H9 (cell line): ENCODE measurements at regions not wholly inside any gene's neighbourhood (a gene's known extent, or its start where the extent isn't known, plus 50 kb on each side); places are given as distances from the start of the nearest gene placed in this dataset.

Experiments used
- DNase-seq: peaks from one replicate; pipeline ENCODE4 v3.0.0-alpha.2; 2017
- H2AFZ ChIP-seq: one replicate; pipeline ENCODE4 v1.6.1; 2013; ENCODE audit warnings: mild to moderate bottlenecking, low read length, control low read depth, moderate library complexity
- H2AK5ac ChIP-seq: 2 replicates; pipeline ENCODE4 v1.6.1; 2013; ENCODE audit warnings: low read length, control low read depth, mixed read lengths; ENCODE audit not compliant: insufficient read length
- H2BK120ac ChIP-seq: one replicate; pipeline ENCODE4 v1.6.1; 2013; ENCODE audit warnings: low read depth, mild to moderate bottlenecking, low read length, control low read depth, inconsistent platforms; ENCODE audit not compliant: poor library complexity, severe bottlenecking
- H2BK12ac ChIP-seq: 2 replicates; pipeline ENCODE4 v1.6.1; 2013; ENCODE audit warnings: low read length, control low read depth, mixed read lengths, low read depth; ENCODE audit not compliant: insufficient read length
- H2BK15ac ChIP-seq: 2 replicates; pipeline ENCODE4 v1.6.1; 2013; ENCODE audit warnings: low read depth, low read length, control low read depth
- H2BK20ac ChIP-seq: one replicate; pipeline ENCODE4 v1.6.1; 2013; ENCODE audit warnings: low read depth, mild to moderate bottlenecking, low read length, control low read depth, inconsistent platforms; ENCODE audit not compliant: poor library complexity, severe bottlenecking
- H2BK5ac ChIP-seq: 2 replicates; pipeline ENCODE4 v1.6.1; 2013; ENCODE audit warnings: low read length, control low read depth, mixed read lengths; ENCODE audit not compliant: insufficient read length
- H3K14ac ChIP-seq: 2 replicates; pipeline ENCODE4 v1.6.1; 2013; ENCODE audit warnings: low read length, control low read depth; ENCODE audit not compliant: insufficient read depth
- H3K18ac ChIP-seq: 2 replicates; pipeline ENCODE4 v1.6.1; 2013; ENCODE audit warnings: low read depth, mild to moderate bottlenecking, mixed read lengths, low read length, control low read depth; ENCODE audit not compliant: insufficient read length
- H3K23ac ChIP-seq: 2 replicates; pipeline ENCODE4 v1.6.1; 2013; ENCODE audit warnings: low read length, control low read depth, mixed read lengths, low read depth; ENCODE audit not compliant: insufficient read length
- H3K23me2 ChIP-seq: 2 replicates; pipeline ENCODE4 v1.6.1; 2013; ENCODE audit warnings: low read depth, mild to moderate bottlenecking, mixed read lengths, low read length, control low read depth; ENCODE audit not compliant: insufficient read length, poor library complexity, severe bottlenecking
- H3K27ac ChIP-seq: 2 replicates; pipeline ENCODE4 v1.5.1; 2013; ENCODE audit warnings: low read length, control low read depth, mixed read lengths, low read depth; ENCODE audit not compliant: insufficient read length
- H3K27me3 ChIP-seq: 2 replicates; pipeline ENCODE4 v1.6.1; 2013; ENCODE audit warnings: low read length, control low read depth, inconsistent platforms; ENCODE audit not compliant: insufficient read depth
- H3K4ac ChIP-seq: 2 replicates; pipeline ENCODE4 v1.6.1; 2013; ENCODE audit warnings: low read depth, mild to moderate bottlenecking, control low read depth, inconsistent platforms, low read length, moderate library complexity
- H3K4me1 ChIP-seq: 2 replicates; pipeline ENCODE4 v1.6.1; 2013; ENCODE audit warnings: low read length, control low read depth, inconsistent platforms; ENCODE audit not compliant: insufficient read depth
- H3K4me2 ChIP-seq: 2 replicates; pipeline ENCODE4 v1.6.1; 2013; ENCODE audit warnings: low read length, control low read depth, mixed read lengths; ENCODE audit not compliant: insufficient read length, insufficient read depth
- H3K56ac ChIP-seq: 2 replicates; pipeline ENCODE4 v1.6.1; 2013; ENCODE audit warnings: low read depth, mild to moderate bottlenecking, mixed read lengths, low read length, control low read depth; ENCODE audit not compliant: insufficient read length
- H3K79me1 ChIP-seq: 2 replicates; pipeline ENCODE4 v1.6.1; 2013; ENCODE audit warnings: low read depth, mild to moderate bottlenecking, moderate library complexity, low read length, control low read depth, inconsistent platforms; ENCODE audit not compliant: insufficient read depth, poor library complexity, severe bottlenecking
- H3K79me2 ChIP-seq: 2 replicates; pipeline ENCODE4 v1.6.1; 2013; ENCODE audit warnings: low read length, control low read depth, inconsistent platforms; ENCODE audit not compliant: insufficient read depth
- H3K9ac ChIP-seq: 2 replicates; pipeline ENCODE4 v1.6.1; 2013; ENCODE audit warnings: low read length, control low read depth, mixed read lengths; ENCODE audit not compliant: insufficient read length; ENCODE audit errors: extremely low read depth
- H3K9me3 ChIP-seq: one replicate; pipeline ENCODE4 v1.6.1; 2013; ENCODE audit warnings: low read depth, low read length, inconsistent platforms; ENCODE audit not compliant: control insufficient read depth
- H3T11ph ChIP-seq: one replicate; pipeline ENCODE4 v1.6.1; 2013; ENCODE audit warnings: mild to moderate bottlenecking, low read length, control low read depth, inconsistent platforms
- H4K20me1 ChIP-seq: one replicate; pipeline ENCODE4 v1.6.1; 2013; ENCODE audit not compliant: control insufficient read depth, insufficient read length, insufficient read depth
- H4K5ac ChIP-seq: 2 replicates; pipeline ENCODE4 v1.6.1; 2013; ENCODE audit warnings: low read depth, mild to moderate bottlenecking, mixed read lengths, low read length, control low read depth; ENCODE audit not compliant: insufficient read length
- H4K8ac ChIP-seq: replicated peaks from 2 replicates; pipeline ENCODE4 v1.6.1; 2013; ENCODE audit warnings: low read length, control low read depth, mixed read lengths, low read depth; ENCODE audit not compliant: insufficient read length
- H4K91ac ChIP-seq: 2 replicates; pipeline ENCODE4 v1.6.1; 2013; ENCODE audit warnings: low read depth, mild to moderate bottlenecking, moderate library complexity, mixed read lengths, low read length, control low read depth; ENCODE audit not compliant: insufficient read length
- H3K27ac Mint-ChIP-seq, 3 experiments: 2 replicates in 2 of 3; 3 replicates in 1 of 3; pipeline ENCODE4 v1.8.0; 2020 to 2021; ENCODE audit warnings: mixed read lengths in 3 of 3, mild to moderate bottlenecking in 1 of 3, moderate library complexity in 1 of 3
- H3K27me3 Mint-ChIP-seq: 2 replicates; pipeline ENCODE4 v1.8.0; 2021; ENCODE audit warnings: low read depth, mild to moderate bottlenecking, moderate library complexity, mixed read lengths
- H3K36me3 Mint-ChIP-seq, 3 experiments: 2 replicates in 2 of 3; 3 replicates in 1 of 3; pipeline ENCODE4 v1.8.0; 2020 to 2021; ENCODE audit warnings: low read depth in 3 of 3, mixed read lengths in 3 of 3; ENCODE audit not compliant: insufficient read depth in 1 of 3
- H3K4me1 Mint-ChIP-seq, 2 experiments: 2 replicates each; pipeline ENCODE4 v1.8.0; 2020; ENCODE audit warnings: mixed read lengths in 2 of 2
- H3K4me3 Mint-ChIP-seq, 2 experiments: 2 replicates in 1 of 2; 3 replicates in 1 of 2; pipeline ENCODE4 v1.8.0; 2020 to 2021; ENCODE audit warnings: mild to moderate bottlenecking in 2 of 2, mixed read lengths in 2 of 2, moderate library complexity in 1 of 2
- H3K9me3 Mint-ChIP-seq, 2 experiments: 2 replicates in 1 of 2; 3 replicates in 1 of 2; pipeline ENCODE4 v1.8.0; 2020; ENCODE audit warnings: mild to moderate bottlenecking in 2 of 2, mixed read lengths in 2 of 2, moderate library complexity in 1 of 2
- TF ChIP-seq, protein P1 (sequence below): fragments of 200-600 bp; sonication (generic); conservative IDR thresholded peaks from 3 replicates; pipeline ENCODE4 v1.8.0; 2021; ENCODE audit warnings: antibody characterized with exemption, mild to moderate bottlenecking

DNA sequence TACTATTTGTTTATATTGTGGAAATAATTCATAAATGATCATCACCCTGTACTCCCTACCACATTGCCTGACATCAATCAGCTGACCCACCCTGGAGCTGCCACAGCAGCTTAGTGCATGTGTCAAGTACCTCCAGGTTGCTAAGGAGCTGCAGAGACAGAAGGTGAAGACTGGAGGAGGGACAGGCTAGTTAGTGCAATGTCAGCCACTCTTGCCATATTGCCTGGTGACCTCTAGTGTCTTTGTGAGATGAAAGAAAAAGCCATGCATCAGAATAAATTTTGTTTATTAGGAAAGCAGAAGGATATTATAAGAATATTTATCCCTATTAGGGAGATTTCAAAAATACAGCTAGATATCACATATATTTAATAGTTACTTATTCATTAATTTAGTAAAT is 243.9 kb upstream of the FAT4 start:
- H3K23ac ChIP-seq = no peak overlapping the region
- no peaks in the 10 kb centered on the region for H3K4me1 ChIP-seq
- Mint-ChIP-seq H3K4me3 (no peak overlapping the region), H3K9me3 (no peaks in the 10 kb centered on the region), H3K4me1 (peaks cover 2 to 5% of the 10 kb centered on the region in 2 experiments; a peak in 3 of 4 replicates), H3K27ac (no peak overlapping the region), H3K36me3 (no peaks in the 10 kb centered on the region; a peak in 1 of 7 replicates), H3K27me3 (no peaks in the 10 kb centered on the region)
- H3K79me1 ChIP-seq = no peaks in the 10 kb centered on the region
- H2AK5ac ChIP-seq = no peak overlapping the region
- H3K56ac ChIP-seq = no peak overlapping the region
- no peak overlapping the region for H4K91ac ChIP-seq
- H4K8ac ChIP-seq = no peak overlapping the region
- no peak for DNase-seq
- no peak overlapping the region for H3K18ac ChIP-seq
- H3K9me3 ChIP-seq = no peaks in the 10 kb centered on the region
- no peak overlapping the region for H2AFZ ChIP-seq
- H4K20me1 ChIP-seq = no peaks in the 10 kb centered on the region
- H4K5ac ChIP-seq = no peak overlapping the region
- H3K23me2 ChIP-seq = no peaks in the 10 kb centered on the region
- H3K9ac ChIP-seq = no peak overlapping the region
- no peak overlapping the region for H3K27ac ChIP-seq
- H3K4me2 ChIP-seq = no peak overlapping the region
- H2BK20ac ChIP-seq = no peak overlapping the region
- H3T11ph ChIP-seq = no peak overlapping the region
- no peaks in the 10 kb centered on the region for H3K79me2 ChIP-seq
- H2BK5ac ChIP-seq = no peak overlapping the region
- no peak overlapping the region for H3K4ac ChIP-seq
- no peak overlapping the region for H2BK15ac ChIP-seq
- H3K14ac ChIP-seq = no peak overlapping the region
- H2BK12ac ChIP-seq = no peak overlapping the region
- H2BK120ac ChIP-seq = no peak overlapping the region
- H3K27me3 ChIP-seq = no peaks in the 10 kb centered on the region
- TF ChIP-seq, protein P1, sequence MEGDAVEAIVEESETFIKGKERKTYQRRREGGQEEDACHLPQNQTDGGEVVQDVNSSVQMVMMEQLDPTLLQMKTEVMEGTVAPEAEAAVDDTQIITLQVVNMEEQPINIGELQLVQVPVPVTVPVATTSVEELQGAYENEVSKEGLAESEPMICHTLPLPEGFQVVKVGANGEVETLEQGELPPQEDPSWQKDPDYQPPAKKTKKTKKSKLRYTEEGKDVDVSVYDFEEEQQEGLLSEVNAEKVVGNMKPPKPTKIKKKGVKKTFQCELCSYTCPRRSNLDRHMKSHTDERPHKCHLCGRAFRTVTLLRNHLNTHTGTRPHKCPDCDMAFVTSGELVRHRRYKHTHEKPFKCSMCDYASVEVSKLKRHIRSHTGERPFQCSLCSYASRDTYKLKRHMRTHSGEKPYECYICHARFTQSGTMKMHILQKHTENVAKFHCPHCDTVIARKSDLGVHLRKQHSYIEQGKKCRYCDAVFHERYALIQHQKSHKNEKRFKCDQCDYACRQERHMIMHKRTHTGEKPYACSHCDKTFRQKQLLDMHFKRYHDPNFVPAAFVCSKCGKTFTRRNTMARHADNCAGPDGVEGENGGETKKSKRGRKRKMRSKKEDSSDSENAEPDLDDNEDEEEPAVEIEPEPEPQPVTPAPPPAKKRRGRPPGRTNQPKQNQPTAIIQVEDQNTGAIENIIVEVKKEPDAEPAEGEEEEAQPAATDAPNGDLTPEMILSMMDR = no peak; the same call in 2 of the 3 replicates
